Caco-2 (cell line): ENCODE measurements at regions not wholly inside any gene's neighbourhood (a gene's known extent, or its start where the extent isn't known, plus 50 kb on each side); places are given as distances from the start of the nearest gene placed in this dataset.

Source experiments
- BruUV-seq: library from RNA; stranded (reverse); fragments of 400-500 nt; replicated peaks from 2 replicates; lab custom pipeline; 2021; lab: Mats Ljungman, UMichigan
- CTCF ChIA-PET: fragments of 300-600 bp; sonication (Branson Sonifier 250); formaldehyde crosslinking; loops from one replicate; lab custom pipeline; 2022; ENCODE audit warnings: antibody characterized with exemption; lab: Charles Lee
- POLR2A ChIA-PET: fragments of 300-600 bp; sonication (Branson Sonifier 250); formaldehyde crosslinking; loops from one replicate; lab custom pipeline; 2022; ENCODE audit warnings: antibody characterized with exemption; lab: Charles Lee
- DNase-seq, 2 experiments: peaks; one replicate each; pipeline versions ENCODE4 v3.0.0 to v3.0.0-alpha.2; 2020 to 2022
- H3K27me3 ChIP-seq: replicated peaks from 2 replicates; pipeline ENCODE4 v1.6.0; 2011; ENCODE audit warnings: low read length; ENCODE audit not compliant: control insufficient read depth, insufficient read depth
- H3K36me3 ChIP-seq: 2 replicates; pipeline ENCODE4 v1.5.1; 2011; ENCODE audit warnings: low read length; ENCODE audit not compliant: control insufficient read depth, insufficient read depth
- H3K4me1 ChIP-seq: fragments of 250-450 bp; sonication (Bioruptor Pico); 2 replicates; pipeline ENCODE4 v1.5.1; 2020; ENCODE audit warnings: mild to moderate bottlenecking
- H3K4me3 ChIP-seq: 2 replicates; pipeline ENCODE4 v1.5.1; 2011; ENCODE audit warnings: low read depth, mild to moderate bottlenecking, control low read depth, low read length
- H3K9me3 ChIP-seq: fragments of 250-450 bp; sonication (Bioruptor Pico); 2 replicates; pipeline ENCODE4 v1.5.1; 2020; ENCODE audit warnings: mild to moderate bottlenecking, moderate library complexity
- H3K27ac Mint-ChIP-seq: one replicate; pipeline ENCODE4 v1.8.0; 2022; ENCODE audit warnings: mixed read lengths; ENCODE audit not compliant: unreplicated experiment
- H3K27me3 Mint-ChIP-seq: one replicate; pipeline ENCODE4 v1.8.0; 2022; ENCODE audit warnings: mixed read lengths; ENCODE audit not compliant: insufficient read depth, unreplicated experiment
- H3K36me3 Mint-ChIP-seq: one replicate; pipeline ENCODE4 v1.8.0; 2022; ENCODE audit warnings: mild to moderate bottlenecking, mixed read lengths; ENCODE audit not compliant: insufficient read depth, unreplicated experiment
- H3K4me1 Mint-ChIP-seq: one replicate; pipeline ENCODE4 v1.8.0; 2022; ENCODE audit warnings: low read depth, mixed read lengths; ENCODE audit not compliant: unreplicated experiment
- H3K4me3 Mint-ChIP-seq: one replicate; pipeline ENCODE4 v1.8.0; 2022; ENCODE audit warnings: mild to moderate bottlenecking, moderate library complexity, mixed read lengths; ENCODE audit not compliant: unreplicated experiment
- H3K9me3 Mint-ChIP-seq: one replicate; pipeline ENCODE4 v1.8.0; 2022; ENCODE audit warnings: mixed read lengths; ENCODE audit not compliant: unreplicated experiment
- intact Hi-C: fragments of 100-400 bp; cut with micrococcal nuclease; formaldehyde crosslinking; loops from one replicate; pipeline ENCODE4 v1.10.0; 2022; ENCODE audit not compliant: unreplicated experiment
- TF ChIP-seq, protein P1 (sequence below), 2 experiments: fragments of 200-600 bp in 1 of 2; IDR thresholded peaks; 1 replicate in 1 of 2; 2 replicates in 1 of 2; pipeline versions ENCODE4 v1.5.1 to v1.8.0; 2011 to 2022; ENCODE audit warnings: antibody characterized with exemption in 1 of 2, control low read depth in 1 of 2, inconsistent platforms in 1 of 2, low read depth in 1 of 2, low read length in 1 of 2, mild to moderate bottlenecking in 1 of 2, moderate library complexity in 1 of 2; ENCODE audit not compliant: insufficient read depth in 1 of 2, severe bottlenecking in 1 of 2, unreplicated experiment in 1 of 2

DNA sequence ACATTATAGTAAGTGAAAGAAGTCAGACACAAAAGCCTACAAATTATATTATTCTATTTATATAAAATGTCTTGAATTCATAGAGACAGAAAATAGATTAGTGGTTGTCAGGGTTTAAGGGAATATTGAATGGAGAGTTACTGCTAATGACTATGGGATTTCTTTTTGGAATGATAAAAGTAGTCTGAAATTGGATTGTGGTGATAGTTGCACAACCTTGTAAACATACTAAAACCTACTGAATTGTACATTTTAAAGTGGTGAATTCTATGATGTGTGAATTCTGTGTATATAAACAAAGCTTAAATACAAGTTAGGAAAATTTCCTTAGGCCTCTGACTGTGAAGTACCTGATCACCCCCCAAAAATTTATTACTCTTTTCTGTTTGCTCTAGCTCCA, 343.1 kb downstream of the TFAP2B start:
- Histone ChIP-seq H3K36me3 (no peaks in the 10 kb centered on the region), H3K4me1 (no peaks in the 10 kb centered on the region), H3K27me3 (no peaks in the 10 kb centered on the region), H3K4me3 (no peak overlapping the region), H3K9me3 (no peaks in the 10 kb centered on the region)
- H3K27ac Mint-ChIP-seq: no peak overlapping the region
- intact Hi-C loops: no loop called here
- no peak overlapping the region for H3K4me3 Mint-ChIP-seq
- no peaks in the 10 kb centered on the region for H3K9me3 Mint-ChIP-seq
- ChIA-PET POLR2A (no interaction called here), CTCF (no interaction called here)
- H3K4me1 Mint-ChIP-seq: no peaks in the 10 kb centered on the region
- no peaks in the 10 kb centered on the region for H3K36me3 Mint-ChIP-seq
- TF ChIP-seq, protein P1, sequence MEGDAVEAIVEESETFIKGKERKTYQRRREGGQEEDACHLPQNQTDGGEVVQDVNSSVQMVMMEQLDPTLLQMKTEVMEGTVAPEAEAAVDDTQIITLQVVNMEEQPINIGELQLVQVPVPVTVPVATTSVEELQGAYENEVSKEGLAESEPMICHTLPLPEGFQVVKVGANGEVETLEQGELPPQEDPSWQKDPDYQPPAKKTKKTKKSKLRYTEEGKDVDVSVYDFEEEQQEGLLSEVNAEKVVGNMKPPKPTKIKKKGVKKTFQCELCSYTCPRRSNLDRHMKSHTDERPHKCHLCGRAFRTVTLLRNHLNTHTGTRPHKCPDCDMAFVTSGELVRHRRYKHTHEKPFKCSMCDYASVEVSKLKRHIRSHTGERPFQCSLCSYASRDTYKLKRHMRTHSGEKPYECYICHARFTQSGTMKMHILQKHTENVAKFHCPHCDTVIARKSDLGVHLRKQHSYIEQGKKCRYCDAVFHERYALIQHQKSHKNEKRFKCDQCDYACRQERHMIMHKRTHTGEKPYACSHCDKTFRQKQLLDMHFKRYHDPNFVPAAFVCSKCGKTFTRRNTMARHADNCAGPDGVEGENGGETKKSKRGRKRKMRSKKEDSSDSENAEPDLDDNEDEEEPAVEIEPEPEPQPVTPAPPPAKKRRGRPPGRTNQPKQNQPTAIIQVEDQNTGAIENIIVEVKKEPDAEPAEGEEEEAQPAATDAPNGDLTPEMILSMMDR (IDR thresholded peaks at IDR 0.05; ENCODE audit: insufficient read depth in 1 of 2, low read depth in 1 of 2, low read length in 1 of 2, severe bottlenecking in 1 of 2, unreplicated experiment in 1 of 2): no peak
- H3K27me3 Mint-ChIP-seq: no peaks in the 10 kb centered on the region
- no peak for DNase-seq
- no TSS peak for BruUV-seq

DNA sequence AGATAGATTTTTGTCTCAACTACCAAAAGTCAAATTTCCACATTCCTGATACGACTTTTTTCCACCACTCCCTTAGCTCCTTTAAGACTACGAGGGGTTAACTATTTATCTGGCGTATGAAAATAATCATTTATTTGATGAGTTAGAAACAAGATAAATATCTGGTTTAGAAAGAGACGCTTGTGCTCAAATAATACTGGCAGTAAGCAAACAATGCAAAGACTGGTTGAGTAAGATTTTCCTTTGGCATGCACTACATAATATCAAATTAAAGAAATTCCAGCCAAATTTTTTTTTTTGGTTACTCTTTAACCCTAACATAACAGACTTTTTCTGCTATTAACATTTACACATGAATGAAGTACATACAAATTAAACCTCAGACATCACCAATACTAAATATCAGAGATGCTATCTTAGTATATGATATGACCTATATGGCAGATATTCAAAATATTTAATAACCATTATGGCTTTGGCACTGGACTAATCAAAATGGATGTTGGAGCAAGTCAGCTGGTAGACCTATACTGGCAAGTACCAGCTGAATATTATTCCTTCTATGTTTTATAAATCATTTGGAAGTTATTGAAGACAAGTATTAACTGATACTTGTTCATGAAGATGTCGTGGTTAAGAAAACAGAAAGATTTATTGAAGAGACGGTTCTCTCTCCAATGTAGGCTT, 345.3 kb downstream of the TFAP2B start:
- Histone ChIP-seq H3K4me1 (no peaks in the 10 kb centered on the region), H3K9me3 (no peaks in the 10 kb centered on the region), H3K4me3 (no peak overlapping the region), H3K36me3 (no peaks in the 10 kb centered on the region), H3K27me3 (no peaks in the 10 kb centered on the region)
- H3K4me3 Mint-ChIP-seq: no peak overlapping the region
- ChIA-PET CTCF (no interaction called here), POLR2A (no interaction called here)
- no peaks in the 10 kb centered on the region for H3K4me1 Mint-ChIP-seq
- no peaks in the 10 kb centered on the region for H3K9me3 Mint-ChIP-seq
- TF ChIP-seq, protein P1 (IDR thresholded peaks at IDR 0.05; ENCODE audit: insufficient read depth in 1 of 2, low read depth in 1 of 2, low read length in 1 of 2, severe bottlenecking in 1 of 2, unreplicated experiment in 1 of 2): no peak
- H3K27me3 Mint-ChIP-seq: no peaks in the 10 kb centered on the region
- DNase-seq: no peak
- no TSS peak for BruUV-seq
- H3K36me3 Mint-ChIP-seq: no peaks in the 10 kb centered on the region
- H3K27ac Mint-ChIP-seq: no peak overlapping the region
- intact Hi-C loops: no loop called here

DNA sequence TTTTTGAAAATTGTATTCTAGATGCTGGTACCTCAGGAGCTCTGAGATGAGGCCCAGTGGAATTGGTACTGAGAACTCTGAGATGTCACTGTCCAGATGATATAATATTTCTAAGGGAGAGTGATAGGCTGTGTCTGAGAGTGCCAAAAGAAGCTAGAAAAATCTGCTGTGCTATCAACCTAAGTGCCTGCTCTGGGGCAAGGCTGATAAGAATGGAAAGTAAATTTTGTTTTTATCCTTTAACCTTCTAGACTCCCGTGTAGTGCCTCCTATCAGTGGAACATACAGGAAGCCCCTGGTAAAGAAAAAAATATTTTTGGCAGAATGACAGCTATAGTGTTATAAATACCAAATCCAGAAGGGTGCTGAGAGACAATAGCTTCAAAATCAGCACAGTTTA, 348.2 kb downstream of the TFAP2B start:
- H3K27ac Mint-ChIP-seq: no peak overlapping the region
- H3K4me3 Mint-ChIP-seq: no peak overlapping the region
- no TSS peak for BruUV-seq
- POLR2A ChIA-PET: no interaction called here
- no peaks in the 10 kb centered on the region for H3K4me1 ChIP-seq
- intact Hi-C loops: no loop called here
- CTCF ChIA-PET: no interaction called here
- no peaks in the 10 kb centered on the region for H3K27me3 ChIP-seq
- TF ChIP-seq, protein P1 (IDR thresholded peaks at IDR 0.05; ENCODE audit: insufficient read depth in 1 of 2, low read depth in 1 of 2, low read length in 1 of 2, severe bottlenecking in 1 of 2, unreplicated experiment in 1 of 2): no peak
- peaks cover 10% of the 10 kb centered on the region for H3K9me3 Mint-ChIP-seq
- DNase-seq: no peak
- H3K27me3 Mint-ChIP-seq: no peaks in the 10 kb centered on the region
- H3K36me3 ChIP-seq: no peaks in the 10 kb centered on the region
- H3K9me3 ChIP-seq: no peaks in the 10 kb centered on the region
- no peaks in the 10 kb centered on the region for H3K36me3 Mint-ChIP-seq
- no peaks in the 10 kb centered on the region for H3K4me1 Mint-ChIP-seq
- no peak overlapping the region for H3K4me3 ChIP-seq
